ENCODE measurements at regions not wholly inside any gene's neighbourhood (a gene's known extent, or its start where the extent isn't known, plus 50 kb on each side); places are given as distances from the start of the nearest gene placed in this dataset.

- 47% methylated on average over 4 of the region's 4 CpGs for whole genome bisulfite sequencing (ENCODE audit: low lambda C conversion rate)
- no TSS peak for BruUV-seq (replicated peaks)
- intact Hi-C loops (cut with micrococcal nuclease; ENCODE audit: unreplicated experiment) = no loop called here
- FAIRE-seq (no peak), ATAC-seq (no peak), DNase-seq (ENCODE audit: low spot score) (no peak)
- ChIA-PET CTCF (ENCODE audit: low intra/inter-chr PET ratio, low total read pairs) (no interaction called here), POLR2A (no interaction called here)
- H3K79me2 ChIP-seq (ENCODE audit: insufficient read depth, low read length) = no peaks in the 10 kb centered on the region
- no peaks in the 10 kb centered on the region for H3K4me1 ChIP-seq (ENCODE audit: insufficient read depth, low read length)
- no peak overlapping the region for H3K4me3 ChIP-seq (replicated peaks in 1 of 3; ENCODE audit: insufficient read depth in 1 of 3, low read depth in 2 of 3, low read length in 3 of 3)
- in situ Hi-C loops (cut with HindIII; ENCODE audit: extremely low pct_ligation_motif_present, low pct_unique_long_range_greater_than_20kb) = no loop called here
- no peak overlapping the region for H2AFZ ChIP-seq (ENCODE audit: low read length)
- no peak overlapping the region for H3K27ac ChIP-seq (ENCODE audit: extremely low read length, insufficient read depth, low read length)
- peaks cover 4% of the 10 kb centered on the region; the same call in 1 of the 2 replicates for H4K20me1 ChIP-seq (ENCODE audit: insufficient read depth, low read length)
- no peak overlapping the region for H3K4me2 ChIP-seq (ENCODE audit: low read depth, low read length)
- no peaks in the 10 kb centered on the region for H3K36me3 ChIP-seq (replicated peaks in 1 of 2; ENCODE audit: control insufficient read depth in 1 of 2, insufficient read depth in 2 of 2, low read length in 2 of 2)
- no peak overlapping the region for H3K9ac ChIP-seq (ENCODE audit: insufficient read depth, low read depth, low read length)
- peaks cover 3 to 17% of the 10 kb centered on the region in 2 experiments; a peak in 3 of 5 replicates for H3K27me3 ChIP-seq (ENCODE audit: control insufficient read depth in 1 of 2, insufficient read depth in 2 of 2, low read length in 2 of 2)
- TF ChIP-seq GPN1 (CRISPR knock-in tag; IDR thresholded peaks at IDR 0.05; ENCODE audit: borderline replicate concordance) (no peak), PITX1 (CRISPR knock-in tag; IDR thresholded peaks at IDR 0.05) (no peak), ZNF441 (CRISPR knock-in tag; IDR thresholded peaks at IDR 0.05; ENCODE audit: borderline replicate concordance) (no peak), ZNF614 (CRISPR knock-in tag; IDR thresholded peaks at IDR 0.05; ENCODE audit: borderline replicate concordance) (no peak), ZNF263 (CRISPR knock-in tag; IDR thresholded peaks at IDR 0.05) (no peak), ZNF7 (CRISPR knock-in tag; IDR thresholded peaks at IDR 0.05) (no peak), ZNF530 (CRISPR knock-in tag; IDR thresholded peaks at IDR 0.05; ENCODE audit: low read depth) (no peak)
- TF ChIP-seq, protein P1, sequence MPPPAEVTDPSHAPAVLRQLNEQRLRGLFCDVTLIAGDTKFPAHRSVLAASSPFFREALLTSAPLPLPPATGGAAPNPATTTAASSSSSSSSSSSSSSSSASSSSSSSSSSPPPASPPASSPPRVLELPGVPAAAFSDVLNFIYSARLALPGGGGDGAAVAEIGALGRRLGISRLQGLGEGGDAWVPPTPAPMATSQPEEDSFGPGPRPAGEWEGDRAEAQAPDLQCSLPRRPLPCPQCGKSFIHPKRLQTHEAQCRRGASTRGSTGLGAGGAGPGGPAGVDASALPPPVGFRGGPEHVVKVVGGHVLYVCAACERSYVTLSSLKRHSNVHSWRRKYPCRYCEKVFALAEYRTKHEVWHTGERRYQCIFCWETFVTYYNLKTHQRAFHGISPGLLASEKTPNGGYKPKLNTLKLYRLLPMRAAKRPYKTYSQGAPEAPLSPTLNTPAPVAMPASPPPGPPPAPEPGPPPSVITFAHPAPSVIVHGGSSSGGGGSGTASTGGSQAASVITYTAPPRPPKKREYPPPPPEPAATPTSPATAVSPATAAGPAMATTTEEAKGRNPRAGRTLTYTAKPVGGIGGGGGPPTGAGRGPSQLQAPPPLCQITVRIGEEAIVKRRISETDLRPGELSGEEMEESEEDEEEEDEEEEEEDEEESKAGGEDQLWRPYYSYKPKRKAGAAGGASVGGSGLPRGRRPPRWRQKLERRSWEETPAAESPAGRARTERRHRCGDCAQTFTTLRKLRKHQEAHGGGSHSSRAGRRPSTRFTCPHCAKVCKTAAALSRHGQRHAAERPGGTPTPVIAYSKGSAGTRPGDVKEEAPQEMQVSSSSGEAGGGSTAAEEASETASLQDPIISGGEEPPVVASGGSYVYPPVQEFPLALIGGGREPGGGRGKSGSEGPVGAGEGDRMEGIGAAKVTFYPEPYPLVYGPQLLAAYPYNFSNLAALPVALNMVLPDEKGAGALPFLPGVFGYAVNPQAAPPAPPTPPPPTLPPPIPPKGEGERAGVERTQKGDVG (CRISPR knock-in tag; IDR thresholded peaks at IDR 0.05; ENCODE audit: borderline replicate concordance) = no peak
- no peaks in the 10 kb centered on the region for H3K9me3 ChIP-seq (ENCODE audit: low read length)
These were observed 81.3 kb upstream of the LINGO1 start for GRCh38 chr15:77714023-77714422.
